Activated CD8-positive, alpha-beta memory T cell treated with anti-CD3 and anti-CD28 coated beads, Interleukin-2, amount 50 U/mL, for 48 hours (primary cell): ENCODE measurements at regions not wholly inside any gene's neighbourhood (a gene's known extent, or its start where the extent isn't known, plus 50 kb on each side); places are given as distances from the start of the nearest gene placed in this dataset.
"Not testable (repeated sequence)": the region's sequence is repeated elsewhere in the genome, so short reads cannot be mapped to it uniquely, and the experiment has no call there.

Experiments
- DNase-seq: peaks from one replicate; pipeline ENCODE4 v3.0.0-alpha.2; 2020

DNA sequence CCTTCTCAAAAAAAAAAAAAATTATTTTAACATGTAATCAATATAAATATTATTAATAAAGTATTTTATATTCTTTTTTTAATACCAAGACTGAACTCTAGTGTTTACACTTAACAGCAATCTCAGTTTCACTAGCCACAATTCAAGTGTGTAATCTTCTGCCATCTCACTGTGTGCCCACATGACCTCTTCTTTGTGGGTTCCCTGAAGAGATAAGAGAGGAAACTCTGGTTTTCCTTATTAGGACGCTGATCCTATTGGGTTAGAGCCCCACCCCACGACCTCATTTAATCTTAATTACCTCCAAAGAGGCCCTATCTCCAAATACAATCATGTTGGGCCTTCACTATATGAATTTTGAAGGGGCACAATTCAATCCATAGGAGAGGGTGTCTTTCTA, 177.6 kb downstream of the STK31 start:
- DNase-seq, result no peak

- no peak for DNase-seq
These were observed 178.9 kb downstream of the STK31 start for GRCh38 chr7:23888958-23889357.

- DNase-seq, result no peak
These were observed 179.5 kb downstream of the STK31 start for GRCh38 chr7:23889566-23889965.

DNA sequence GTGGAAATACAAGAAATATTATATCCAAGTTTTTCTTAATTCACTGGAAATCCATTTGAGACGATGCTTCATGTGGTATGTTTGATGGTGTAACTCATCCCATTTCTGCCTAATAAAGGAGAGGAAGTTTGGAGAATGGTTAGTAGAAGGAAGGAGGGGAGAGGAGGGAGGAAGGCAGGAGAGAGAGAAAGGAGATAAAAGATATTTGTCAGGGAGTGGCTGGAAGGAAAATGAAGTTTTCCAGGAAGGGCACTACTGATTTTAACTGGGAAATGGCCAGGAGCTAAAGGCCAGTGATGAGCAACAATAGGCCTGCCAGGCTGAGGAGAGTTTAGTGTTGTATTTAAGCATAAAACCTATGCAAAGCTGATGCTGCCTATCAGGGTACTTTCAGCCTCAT, 182.0 kb downstream of the STK31 start:
- DNase-seq, result no peak

- DNase-seq, result no peak
These were observed 183.3 kb downstream of the STK31 start for GRCh38 chr7:23893176-23893941.

DNA sequence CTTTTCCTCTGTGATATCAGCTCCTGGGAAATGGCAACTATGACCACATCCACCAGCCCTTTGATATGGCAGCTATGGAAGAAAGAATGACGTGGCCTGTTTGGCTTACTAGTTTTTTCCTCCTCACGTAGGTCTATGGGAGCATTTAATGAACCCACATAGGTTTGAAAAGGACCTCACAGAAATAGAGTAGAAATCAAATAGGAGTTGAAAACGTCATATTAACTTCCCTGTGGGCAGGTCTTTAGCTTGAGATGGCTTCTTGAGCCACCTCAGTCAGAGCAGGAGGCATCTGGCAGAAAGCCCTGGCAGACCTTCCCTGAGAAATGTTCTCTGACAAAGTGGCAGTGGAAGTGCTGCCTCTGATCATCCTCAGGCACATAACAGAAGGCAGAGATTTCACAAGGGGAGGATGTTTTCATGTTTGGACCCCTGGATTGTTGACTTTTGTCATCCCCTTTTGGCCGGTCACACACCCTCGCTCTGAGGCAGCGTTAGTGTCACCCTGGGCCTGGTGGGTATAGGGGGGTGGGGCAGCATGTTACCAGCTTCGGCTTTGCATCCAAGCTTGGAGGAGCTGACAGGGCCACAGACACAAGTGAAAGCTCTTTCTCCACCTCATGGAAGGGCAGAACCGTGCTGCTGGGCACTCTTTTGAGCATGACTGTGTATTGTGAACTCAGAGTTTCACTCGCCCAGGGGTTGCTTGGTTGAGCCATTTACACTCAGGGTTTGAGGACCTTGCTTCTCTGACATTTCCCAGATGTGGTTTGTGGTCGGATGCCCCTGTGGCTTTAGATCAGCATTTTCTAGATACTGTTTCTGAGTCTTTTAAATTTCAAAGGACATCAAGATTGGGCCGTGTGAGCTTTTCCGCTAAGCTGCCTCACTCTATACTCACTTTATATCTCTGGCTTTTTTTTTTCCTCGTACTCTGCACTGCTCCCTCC, 184.2 kb downstream of the STK31 start:
- DNase-seq, result peak; percentile 71

GRCh38 chr7:23894892-23895569, 185.0 kb downstream of the STK31 start:
- no peak for DNase-seq

- no peak for DNase-seq
These were observed 185.7 kb downstream of the STK31 start for GRCh38 chr7:23895666-23896096.

DNA sequence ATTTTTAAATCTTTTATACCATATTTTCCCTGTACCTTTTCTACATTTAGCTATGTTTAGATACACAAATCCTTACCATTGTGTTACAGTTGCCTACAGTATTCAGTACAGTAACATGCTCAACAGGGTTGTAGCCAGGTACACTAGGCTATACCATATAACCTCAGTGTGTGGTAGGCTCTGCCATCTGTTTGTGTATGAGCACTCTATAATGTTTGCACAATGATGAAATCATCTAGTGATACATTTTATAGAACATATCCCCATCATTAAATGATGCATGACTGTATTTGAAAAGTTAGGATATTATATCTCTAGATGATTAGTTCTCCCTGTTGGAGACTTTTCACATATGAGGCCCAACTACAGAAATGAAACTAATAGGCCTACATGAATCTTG, 188.6 kb downstream of the STK31 start:
- DNase-seq, result no peak

GRCh38 chr7:23904901-23905300, 194.9 kb downstream of the STK31 start:
- DNase-seq, result not testable (repeated sequence)

- no peak for DNase-seq
These were observed 197.0 kb downstream of the STK31 start for GRCh38 chr7:23907012-23907411.

GRCh38 chr7:23909426-23909825, 199.4 kb downstream of the STK31 start:
- DNase-seq, result no peak

- no peak for DNase-seq
These were observed 202.0 kb downstream of the STK31 start for GRCh38 chr7:23912065-23912464.

- DNase-seq, result no peak
These were observed 203.0 kb downstream of the STK31 start for GRCh38 chr7:23913016-23913415.

- no peak for DNase-seq
These were observed 205.2 kb downstream of the STK31 start for GRCh38 chr7:23915236-23915635.

- no peak for DNase-seq
These were observed 208.3 kb downstream of the STK31 start for GRCh38 chr7:23918286-23918685.

DNA sequence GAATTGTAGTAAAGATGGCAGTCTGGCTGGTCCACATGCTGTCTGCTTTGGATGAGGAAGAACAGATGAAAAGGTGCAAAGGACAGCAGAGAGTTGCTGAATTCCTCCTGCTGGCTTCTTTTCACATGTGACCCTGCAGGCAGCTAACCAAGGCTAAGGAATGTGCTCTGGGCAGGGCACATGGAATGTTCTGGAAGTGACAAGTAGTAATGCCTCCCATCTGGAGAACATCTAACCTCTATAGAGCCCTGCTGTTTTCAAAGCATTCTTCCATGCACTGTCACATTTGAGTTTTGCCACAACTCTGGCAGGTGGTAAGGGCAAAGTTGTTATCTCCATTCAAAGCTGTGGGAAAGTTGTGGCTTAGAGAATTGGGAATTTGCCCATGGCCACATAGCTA, 208.8 kb downstream of the STK31 start:
- DNase-seq, result no peak

GRCh38 chr7:23925088-23925487, 215.1 kb downstream of the STK31 start:
- DNase-seq, result no peak

GRCh38 chr7:23927709-23928417, 217.8 kb downstream of the STK31 start:
- no peak for DNase-seq

GRCh38 chr7:23928418-23928775, 218.4 kb downstream of the STK31 start:
- DNase-seq, result no peak

DNA sequence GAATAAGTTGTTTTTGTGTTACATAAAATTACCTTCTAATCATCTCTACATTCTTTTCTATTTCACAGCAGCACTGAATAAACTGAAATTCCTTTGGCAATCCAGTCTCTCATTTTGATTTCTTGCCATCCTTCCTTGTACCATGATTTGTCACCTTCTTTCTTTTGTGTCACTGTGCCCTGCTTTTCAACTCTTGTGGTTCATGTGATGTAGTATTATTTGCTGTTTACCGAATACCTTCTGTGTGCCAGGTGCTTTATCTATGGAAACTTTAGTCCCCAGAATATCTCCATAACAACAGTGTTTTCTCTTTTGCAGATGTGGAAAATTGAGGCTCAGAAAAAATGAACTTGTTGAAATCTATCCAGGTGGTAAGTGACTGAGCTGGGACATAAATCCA, 220.3 kb downstream of the STK31 start:
- no peak for DNase-seq

GRCh38 chr7:23931633-23932032, 221.6 kb downstream of the STK31 start:
- DNase-seq, result no peak

GRCh38 chr7:23938215-23938614, 228.2 kb downstream of the STK31 start:
- DNase-seq, result no peak
